ENCODE measurements at regions not wholly inside any gene's neighbourhood (a gene's known extent, or its start where the extent isn't known, plus 50 kb on each side); places are given as distances from the start of the nearest gene placed in this dataset.

- Histone ChIP-seq H3K36me3 (ENCODE audit: insufficient read depth, low read length) (no peaks in the 10 kb centered on the region), H3K4me2 (ENCODE audit: low read depth, low read length, poor library complexity, severe bottlenecking) (no peak overlapping the region), H4K20me1 (ENCODE audit: insufficient read depth, low read length, poor library complexity, severe bottlenecking) (no peaks in the 10 kb centered on the region), H3K9ac (ENCODE audit: low read depth, low read length, poor library complexity, severe bottlenecking) (no peak overlapping the region), H3F3A (ENCODE audit: low read depth) (no peaks in the 10 kb centered on the region), H3K4me3 (ENCODE audit: low read length, poor library complexity, severe bottlenecking) (no peak overlapping the region), H3K79me2 (ENCODE audit: insufficient read depth, low read length) (no peaks in the 10 kb centered on the region), H3K27me3 (ENCODE audit: insufficient read depth, low read length, poor library complexity, severe bottlenecking) (no peaks in the 10 kb centered on the region), H3K9me3 (ENCODE audit: insufficient read depth, low read depth, low read length) (no peaks in the 10 kb centered on the region), H3K4me1 (ENCODE audit: insufficient read depth, low read length, poor library complexity, severe bottlenecking) (peaks cover 9% of the 10 kb centered on the region), H2AFZ (ENCODE audit: low read length) (no peak overlapping the region), H3K9me2 (replicated peaks; ENCODE audit: low read depth, low read length) (no peaks in the 10 kb centered on the region)
- TF ChIP-seq CTCF (conservative IDR thresholded peaks at IDR 0.05; ENCODE audit: low read length) (no peak), EZH2phosphoT487 (IDR thresholded peaks at IDR 0.05; ENCODE audit: borderline replicate concordance) (no peak)
These were observed 121.0 kb downstream of the MRPL14 start for GRCh38 chr6:44006123-44006871.

- H3K36me3 ChIP-seq (ENCODE audit: insufficient read depth, low read length), result no peaks in the 10 kb centered on the region
- H3K27me3 ChIP-seq (ENCODE audit: insufficient read depth, low read length, poor library complexity, severe bottlenecking), result no peaks in the 10 kb centered on the region
- H3K4me1 ChIP-seq (ENCODE audit: insufficient read depth, low read length, poor library complexity, severe bottlenecking), result peaks cover 17% of the 10 kb centered on the region
- H3K9ac ChIP-seq (ENCODE audit: low read depth, low read length, poor library complexity, severe bottlenecking), result no peak overlapping the region
- H4K20me1 ChIP-seq (ENCODE audit: insufficient read depth, low read length, poor library complexity, severe bottlenecking), result no peaks in the 10 kb centered on the region
- H2AFZ ChIP-seq (ENCODE audit: low read length), result no peak overlapping the region
- no peak for TF ChIP-seq EZH2phosphoT487 (IDR thresholded peaks at IDR 0.05; ENCODE audit: borderline replicate concordance)
- no peak for TF ChIP-seq CTCF (conservative IDR thresholded peaks at IDR 0.05; ENCODE audit: low read length)
- H3K4me2 ChIP-seq (ENCODE audit: low read depth, low read length, poor library complexity, severe bottlenecking), result no peak overlapping the region
- H3K4me3 ChIP-seq (ENCODE audit: low read length, poor library complexity, severe bottlenecking), result no peak overlapping the region
- no peaks in the 10 kb centered on the region for H3F3A ChIP-seq (ENCODE audit: low read depth)
- no peaks in the 10 kb centered on the region for H3K79me2 ChIP-seq (ENCODE audit: insufficient read depth, low read length)
- no peaks in the 10 kb centered on the region for H3K9me3 ChIP-seq (ENCODE audit: insufficient read depth, low read depth, low read length)
- no peaks in the 10 kb centered on the region for H3K9me2 ChIP-seq (replicated peaks; ENCODE audit: low read depth, low read length)
These were observed 121.7 kb downstream of the MRPL14 start for GRCh38 chr6:44005507-44005903.

GRCh38 chr6:44004625-44005506 is 122.4 kb downstream of the MRPL14 start:
- Histone ChIP-seq H3F3A (ENCODE audit: low read depth) (no peaks in the 10 kb centered on the region), H3K9me2 (replicated peaks; ENCODE audit: low read depth, low read length) (no peaks in the 10 kb centered on the region), H4K20me1 (ENCODE audit: insufficient read depth, low read length, poor library complexity, severe bottlenecking) (no peaks in the 10 kb centered on the region), H3K79me2 (ENCODE audit: insufficient read depth, low read length) (no peaks in the 10 kb centered on the region), H3K4me2 (ENCODE audit: low read depth, low read length, poor library complexity, severe bottlenecking) (no peak overlapping the region), H3K27me3 (ENCODE audit: insufficient read depth, low read length, poor library complexity, severe bottlenecking) (no peaks in the 10 kb centered on the region), H3K4me1 (ENCODE audit: insufficient read depth, low read length, poor library complexity, severe bottlenecking) (peaks cover 23% of the 10 kb centered on the region), H3K4me3 (ENCODE audit: low read length, poor library complexity, severe bottlenecking) (no peak overlapping the region), H2AFZ (ENCODE audit: low read length) (no peak overlapping the region), H3K36me3 (ENCODE audit: insufficient read depth, low read length) (no peaks in the 10 kb centered on the region), H3K9ac (ENCODE audit: low read depth, low read length, poor library complexity, severe bottlenecking) (no peak overlapping the region), H3K9me3 (ENCODE audit: insufficient read depth, low read depth, low read length) (no peaks in the 10 kb centered on the region)
- TF ChIP-seq EZH2phosphoT487 (IDR thresholded peaks at IDR 0.05; ENCODE audit: borderline replicate concordance), result no peak
- TF ChIP-seq CTCF (conservative IDR thresholded peaks at IDR 0.05; ENCODE audit: low read length), result peak; percentile 61
